Large intestine (tissue), 3 donors: ENCODE measurements at regions not wholly inside any gene's neighbourhood (a gene's known extent, or its start where the extent isn't known, plus 50 kb on each side); places are given as distances from the start of the nearest gene placed in this dataset.

Experiments
- DNase-seq, 2 donors: peaks; one replicate each; pipeline versions ENCODE4 v3.0.0 to v3.0.0-alpha.2; 2013
- H3K27ac ChIP-seq: one replicate; pipeline ENCODE4 v1.5.1; 2013; ENCODE audit warnings: low read length
- H3K27me3 ChIP-seq: 2 replicates; pipeline ENCODE4 v1.6.1; 2013; ENCODE audit warnings: low read length; ENCODE audit not compliant: control insufficient read depth, insufficient read depth
- H3K36me3 ChIP-seq: 2 replicates; pipeline ENCODE4 v1.6.1; 2013; ENCODE audit warnings: low read length; ENCODE audit not compliant: control insufficient read depth, insufficient read depth
- H3K4me1 ChIP-seq: one replicate; pipeline ENCODE4 v1.6.1; 2013; ENCODE audit warnings: low read length; ENCODE audit not compliant: control insufficient read depth, insufficient read depth
- H3K4me3 ChIP-seq: one replicate; pipeline ENCODE4 v1.5.1; 2013; ENCODE audit warnings: low read length
- H3K9me3 ChIP-seq: one replicate; pipeline ENCODE4 v1.6.1; 2013; ENCODE audit warnings: mild to moderate bottlenecking, low read depth, low read length, moderate library complexity; ENCODE audit not compliant: control insufficient read depth
- WGBS: methylation state at CpG from one replicate; pipeline ENCODE4 v1.1.5; 2013; ENCODE audit warnings: low lambda C conversion rate; ENCODE audit not compliant: insufficient coverage; 5-methylcytosine and 5-hydroxymethylcytosine counted together

DNA sequence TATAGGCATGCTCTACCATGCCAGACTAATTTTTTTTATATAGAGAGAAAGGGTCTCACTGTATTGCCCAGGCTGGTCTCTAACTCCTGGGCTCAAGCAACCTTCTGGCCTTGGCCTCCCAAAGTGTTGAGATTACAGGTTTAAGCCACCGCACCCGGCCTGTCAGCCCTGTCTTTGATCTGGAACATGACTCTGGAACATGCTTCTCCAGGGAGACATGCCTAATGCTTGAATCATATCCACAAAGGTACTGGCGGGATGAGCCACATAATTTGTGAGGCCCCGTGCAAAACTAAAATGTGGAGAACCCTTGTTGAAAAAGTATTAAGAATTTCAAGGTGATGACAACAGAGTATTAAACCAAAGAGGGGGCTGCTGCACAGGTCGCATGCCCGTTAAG, 282.8 kb downstream of the ARHGAP12 start:
- Histone ChIP-seq H3K9me3 (no peaks in the 10 kb centered on the region), H3K27me3 (no peaks in the 10 kb centered on the region), H3K4me3 (no peak overlapping the region), H3K36me3 (no peaks in the 10 kb centered on the region), H3K4me1 (no peaks in the 10 kb centered on the region), H3K27ac (no peak overlapping the region)
- no CpG with 5 or more reads among the region's 6 CpGs for WGBS
- DNase-seq, result no peak

- Histone ChIP-seq H3K27ac (no peak overlapping the region), H3K27me3 (no peaks in the 10 kb centered on the region), H3K36me3 (no peaks in the 10 kb centered on the region), H3K4me3 (no peak overlapping the region), H3K9me3 (no peaks in the 10 kb centered on the region), H3K4me1 (no peaks in the 10 kb centered on the region)
- no CpG with 5 or more reads among the region's 4 CpGs for WGBS
- DNase-seq, result no peak
Measured at GRCh38 chr10:31644931-31645633, 283.5 kb downstream of the ARHGAP12 start.

GRCh38 chr10:31642281-31642680, 286.4 kb downstream of the ARHGAP12 start:
- Histone ChIP-seq H3K4me1 (no peaks in the 10 kb centered on the region), H3K4me3 (no peak overlapping the region), H3K9me3 (no peaks in the 10 kb centered on the region), H3K36me3 (no peaks in the 10 kb centered on the region), H3K27ac (no peak overlapping the region), H3K27me3 (no peaks in the 10 kb centered on the region)
- no peak for DNase-seq
- WGBS, result no CpG with 5 or more reads among the region's 1 CpG

- 80% methylated on average over 1 of the region's 2 CpGs for WGBS
Measured at GRCh38 chr10:31635415-31636065, 293.1 kb downstream of the ARHGAP12 start.

DNA sequence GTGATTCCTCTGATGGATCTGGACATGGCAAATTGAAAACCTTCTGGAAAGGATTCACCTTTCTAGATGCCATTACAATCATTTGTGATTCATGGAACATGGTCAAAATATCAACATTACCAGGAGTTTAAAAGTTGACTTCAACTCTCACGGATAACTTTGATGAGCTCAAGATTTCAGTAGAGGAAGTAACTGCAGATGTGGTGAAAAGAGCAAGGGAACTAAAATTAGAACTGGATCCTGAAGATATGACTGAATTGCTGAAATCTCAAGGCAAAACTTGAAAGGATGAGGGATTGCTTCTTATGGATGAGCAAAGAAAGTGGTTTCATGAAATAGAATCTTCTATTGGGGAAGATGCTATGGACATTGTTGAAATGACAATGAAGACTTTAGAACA, 293.6 kb downstream of the ARHGAP12 start:
- Histone ChIP-seq H3K27ac (no peak overlapping the region), H3K27me3 (no peaks in the 10 kb centered on the region), H3K4me1 (no peaks in the 10 kb centered on the region), H3K4me3 (no peak overlapping the region), H3K9me3 (no peaks in the 10 kb centered on the region), H3K36me3 (no peaks in the 10 kb centered on the region)
- no peak for DNase-seq
- WGBS, result 100% methylated on average over 1 of the region's 1 CpG

More at GRCh38 chr10:31635415-31636065, 293.1 kb downstream of the ARHGAP12 start:
- no peaks in the 10 kb centered on the region for H3K36me3 ChIP-seq
- H3K4me1 ChIP-seq, result no peaks in the 10 kb centered on the region
- no peak overlapping the region for H3K27ac ChIP-seq
- DNase-seq, result no peak
- H3K4me3 ChIP-seq, result no peak overlapping the region
- H3K9me3 ChIP-seq, result no peaks in the 10 kb centered on the region
- H3K27me3 ChIP-seq, result no peaks in the 10 kb centered on the region

GRCh38 chr10:31630861-31631567, 297.6 kb downstream of the ARHGAP12 start:
- Histone ChIP-seq H3K9me3 (no peaks in the 10 kb centered on the region), H3K27me3 (no peaks in the 10 kb centered on the region), H3K4me1 (no peaks in the 10 kb centered on the region), H3K36me3 (no peaks in the 10 kb centered on the region), H3K4me3 (no peak overlapping the region), H3K27ac (no peak overlapping the region)
- WGBS, result 100% methylated on average over 1 of the region's 4 CpGs
- DNase-seq, result no peak

DNA sequence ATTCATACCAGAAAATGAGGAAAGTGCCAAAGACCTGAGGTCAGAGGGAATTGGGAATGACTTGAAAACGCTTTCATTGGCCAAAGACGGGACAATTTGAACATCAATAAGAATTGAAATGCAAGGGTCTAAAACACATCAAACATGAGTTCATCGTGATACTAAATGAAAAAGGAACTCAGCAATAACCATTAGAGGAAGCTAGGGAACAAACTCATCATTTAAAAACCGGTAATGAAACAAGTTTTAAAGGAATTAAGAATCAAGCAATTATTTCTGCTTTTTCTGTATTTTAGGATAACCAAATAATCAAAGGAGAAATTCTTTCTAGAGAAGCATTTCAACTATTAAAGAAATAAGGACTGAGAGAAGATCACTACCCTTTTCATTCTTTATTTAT, 303.1 kb downstream of the ARHGAP12 start:
- Histone ChIP-seq H3K4me1 (no peaks in the 10 kb centered on the region), H3K36me3 (no peaks in the 10 kb centered on the region), H3K9me3 (no peaks in the 10 kb centered on the region), H3K27ac (no peak overlapping the region), H3K4me3 (no peak overlapping the region), H3K27me3 (no peaks in the 10 kb centered on the region)
- 80% methylated on average over 2 of the region's 4 CpGs for WGBS
- DNase-seq, result no peak

DNA sequence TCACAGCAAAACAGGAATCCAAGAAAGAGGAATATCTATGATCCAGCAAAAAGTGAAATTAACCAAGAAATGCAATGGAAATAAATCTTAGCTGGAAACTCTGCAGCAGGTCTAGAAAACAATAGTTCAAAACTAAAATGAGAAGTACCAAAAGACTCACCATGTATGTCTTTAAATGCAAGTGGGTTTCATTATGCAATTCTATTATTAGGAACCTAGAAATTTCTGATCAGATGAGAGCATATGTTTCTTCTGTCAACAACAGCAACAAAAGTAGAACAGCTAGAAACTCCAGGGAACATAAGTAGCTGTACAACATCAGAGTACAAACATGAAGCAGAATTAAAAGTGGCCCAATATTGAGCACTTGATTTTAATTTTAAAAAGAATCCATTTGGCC, 304.0 kb downstream of the ARHGAP12 start:
- no peak for DNase-seq
- no peaks in the 10 kb centered on the region for H3K9me3 ChIP-seq
- H3K36me3 ChIP-seq, result no peaks in the 10 kb centered on the region
- no peaks in the 10 kb centered on the region for H3K27me3 ChIP-seq
- no peak overlapping the region for H3K4me3 ChIP-seq
- H3K4me1 ChIP-seq, result no peaks in the 10 kb centered on the region
- H3K27ac ChIP-seq, result no peak overlapping the region

DNA sequence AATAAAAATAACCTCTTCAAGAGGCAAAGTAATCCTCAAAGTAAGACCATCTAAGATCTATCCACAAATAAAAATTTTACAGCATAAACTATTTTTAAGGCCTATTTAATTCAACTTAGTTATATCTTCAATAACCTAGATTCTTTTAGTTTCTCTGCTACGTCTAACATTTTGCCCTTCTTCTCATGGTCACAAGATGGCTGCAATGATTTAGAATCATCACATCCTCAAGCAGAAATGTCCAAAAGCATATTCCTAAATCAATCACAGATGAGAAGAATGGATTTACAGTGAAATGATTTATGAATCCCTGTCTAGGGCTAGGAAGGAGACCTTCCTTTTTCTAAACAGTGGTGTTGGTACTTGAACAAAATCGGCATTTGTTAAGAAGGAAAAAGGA, 304.7 kb downstream of the ARHGAP12 start:
- H3K36me3 ChIP-seq, result no peaks in the 10 kb centered on the region
- H3K9me3 ChIP-seq, result no peaks in the 10 kb centered on the region
- H3K4me3 ChIP-seq, result no peak overlapping the region
- no peaks in the 10 kb centered on the region for H3K4me1 ChIP-seq
- WGBS, result no CpG with 5 or more reads among the region's 2 CpGs
- DNase-seq, result no peak
- H3K27me3 ChIP-seq, result no peaks in the 10 kb centered on the region
- no peak overlapping the region for H3K27ac ChIP-seq

DNA sequence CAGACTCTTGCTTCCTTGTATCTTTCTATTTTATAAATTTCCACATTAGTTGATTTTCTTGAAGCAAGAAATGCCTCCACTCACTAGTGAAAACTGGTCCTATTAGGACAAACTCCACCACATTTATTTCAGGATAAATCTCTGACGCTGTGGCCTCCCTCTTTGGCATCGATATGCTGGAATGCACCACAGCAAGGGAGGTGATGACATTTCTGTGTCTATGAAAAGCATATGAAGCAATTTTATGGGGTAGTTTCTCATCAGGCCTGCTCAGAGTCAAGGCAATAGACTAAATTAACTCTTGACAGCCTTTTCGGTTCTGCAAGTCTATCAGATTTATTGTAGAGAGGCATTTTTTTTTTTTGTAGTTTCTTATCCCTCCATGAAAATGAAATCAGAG, 304.4 kb downstream of the ZEB1 start:
- no peak for DNase-seq

More for the DNA sequence above, 304.4 kb downstream of the ZEB1 start:
- Histone ChIP-seq H3K27ac (no peak overlapping the region), H3K4me3 (no peak overlapping the region), H3K27me3 (no peaks in the 10 kb centered on the region), H3K36me3 (no peaks in the 10 kb centered on the region), H3K9me3 (no peaks in the 10 kb centered on the region), H3K4me1 (no peaks in the 10 kb centered on the region)
- WGBS, result 100% methylated on average over 1 of the region's 3 CpGs
